ENCODE measurements at regions not wholly inside any gene's neighbourhood (a gene's known extent, or its start where the extent isn't known, plus 50 kb on each side); places are given as distances from the start of the nearest gene placed in this dataset.
"Not testable (repeated sequence)": the region's sequence is repeated elsewhere in the genome, so short reads cannot be mapped to it uniquely, and the experiment has no call there.

- no peak for DNase-seq
Measured at GRCh38 chr12:25797949-25798348, 160.5 kb upstream of the RASSF8 start.

GRCh38 chr12:25800101-25800500, 158.4 kb upstream of the RASSF8 start:
- no peak for DNase-seq

GRCh38 chr12:25801734-25802133, 156.7 kb upstream of the RASSF8 start:
- no peak for DNase-seq

GRCh38 chr12:25802143-25802542, 156.3 kb upstream of the RASSF8 start:
- DNase-seq = no peak

GRCh38 chr12:25803029-25803664, 155.3 kb upstream of the RASSF8 start:
- not testable (repeated sequence) for DNase-seq

- not testable (repeated sequence) for DNase-seq
Measured at GRCh38 chr12:25804286-25804685, 154.2 kb upstream of the RASSF8 start.

GRCh38 chr12:25806271-25806670, 152.2 kb upstream of the RASSF8 start:
- no peak for DNase-seq

GRCh38 chr12:25808604-25809003, 149.9 kb upstream of the RASSF8 start:
- no peak for DNase-seq

GRCh38 chr12:25810683-25811082, 147.8 kb upstream of the RASSF8 start:
- no peak for DNase-seq

- no peak for DNase-seq
Measured at GRCh38 chr12:25811656-25812126, 146.8 kb upstream of the RASSF8 start.

GRCh38 chr12:25812295-25812694, 146.2 kb upstream of the RASSF8 start:
- no peak for DNase-seq

GRCh38 chr12:25813843-25814242, 144.6 kb upstream of the RASSF8 start:
- DNase-seq = no peak

GRCh38 chr12:25816637-25817036, 141.8 kb upstream of the RASSF8 start:
- no peak for DNase-seq

- no peak for DNase-seq
Measured at GRCh38 chr12:25817166-25817565, 141.3 kb upstream of the RASSF8 start.

- no peak for DNase-seq
Measured at GRCh38 chr12:25818596-25819390, 139.7 kb upstream of the RASSF8 start.

- DNase-seq = no peak
Measured at GRCh38 chr12:25819691-25820090, 138.8 kb upstream of the RASSF8 start.

GRCh38 chr12:25822281-25822680, 136.2 kb upstream of the RASSF8 start:
- no peak for DNase-seq

- no peak for DNase-seq
Measured at GRCh38 chr12:25824734-25825133, 133.7 kb upstream of the RASSF8 start.

- DNase-seq = no peak
Measured at GRCh38 chr12:25825446-25825845, 133.0 kb upstream of the RASSF8 start.

- DNase-seq = no peak
Measured at GRCh38 chr12:25827141-25827540, 131.3 kb upstream of the RASSF8 start.

- DNase-seq = no peak
Measured at GRCh38 chr12:25827747-25828146, 130.7 kb upstream of the RASSF8 start.

- DNase-seq = no peak
Measured at GRCh38 chr12:25828188-25828587, 130.3 kb upstream of the RASSF8 start.

GRCh38 chr12:25829192-25829591, 129.3 kb upstream of the RASSF8 start:
- DNase-seq = no peak

GRCh38 chr12:25830456-25830855, 128.0 kb upstream of the RASSF8 start:
- DNase-seq = no peak

Data from AML-193 (cell line).